GM08714 (cell line): ENCODE measurements at regions not wholly inside any gene's neighbourhood (a gene's known extent, or its start where the extent isn't known, plus 50 kb on each side); places are given as distances from the start of the nearest gene placed in this dataset.

Experiments used
- H3K4me3 ChIP-seq: fragments of 200-500 bp; sonication (Bioruptor generic); 2 replicates; pipeline ENCODE4 v1.5.1; 2014; ENCODE audit warnings: mild to moderate bottlenecking, low read length, inconsistent platforms
- ZNF274 ChIP-seq: IDR thresholded peaks from 2 replicates; pipeline ENCODE4 v1.6.1; 2012; ENCODE audit warnings: mild to moderate bottlenecking, low read depth, low read length

DNA sequence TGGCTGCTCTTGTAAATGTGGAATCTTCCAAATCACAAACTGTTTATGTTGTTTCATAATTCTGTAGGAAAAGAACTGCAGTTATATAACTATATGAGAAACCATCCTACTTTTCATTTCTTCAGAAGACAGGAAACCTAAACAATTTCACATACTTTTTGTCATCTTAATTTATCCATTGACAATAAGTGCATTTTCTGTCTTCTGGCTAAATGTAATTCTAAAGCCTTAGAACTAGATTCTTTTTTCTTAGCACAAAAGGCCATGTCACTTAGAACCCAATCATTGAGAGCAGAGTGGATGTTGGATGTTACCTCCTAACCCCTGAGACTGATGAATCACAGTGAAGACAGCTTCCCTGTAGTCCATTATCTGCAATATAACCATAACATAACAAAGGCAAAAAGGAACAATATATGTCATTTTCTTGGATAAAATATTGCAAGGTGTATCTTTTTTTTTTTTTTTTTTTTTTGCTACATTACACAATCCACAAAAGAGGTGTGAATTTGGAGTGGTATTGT, 410.2 kb upstream of the PRMT6 start:
- no peak for TF ChIP-seq ZNF274
- no peak overlapping the region for H3K4me3 ChIP-seq

DNA sequence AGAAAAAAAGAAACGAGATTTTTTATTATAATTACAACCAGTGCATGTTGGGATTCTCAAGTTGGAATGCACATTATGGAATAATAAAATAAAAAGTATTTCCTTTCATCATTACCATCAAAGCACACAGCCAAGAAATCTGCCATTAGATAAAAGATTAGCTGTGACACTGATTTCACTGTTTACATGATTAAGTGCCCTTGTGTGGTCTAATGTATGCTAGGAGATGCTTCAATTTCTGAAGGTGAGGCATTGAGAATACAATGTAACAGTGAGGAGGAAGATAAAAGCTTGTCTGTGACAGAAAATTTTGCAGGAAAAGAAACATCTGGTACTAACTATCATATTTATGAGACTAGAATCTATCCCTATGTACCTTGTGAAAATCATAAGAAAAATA, 409.7 kb upstream of the PRMT6 start:
- no peak for TF ChIP-seq ZNF274
- H3K4me3 ChIP-seq: no peak overlapping the region

DNA sequence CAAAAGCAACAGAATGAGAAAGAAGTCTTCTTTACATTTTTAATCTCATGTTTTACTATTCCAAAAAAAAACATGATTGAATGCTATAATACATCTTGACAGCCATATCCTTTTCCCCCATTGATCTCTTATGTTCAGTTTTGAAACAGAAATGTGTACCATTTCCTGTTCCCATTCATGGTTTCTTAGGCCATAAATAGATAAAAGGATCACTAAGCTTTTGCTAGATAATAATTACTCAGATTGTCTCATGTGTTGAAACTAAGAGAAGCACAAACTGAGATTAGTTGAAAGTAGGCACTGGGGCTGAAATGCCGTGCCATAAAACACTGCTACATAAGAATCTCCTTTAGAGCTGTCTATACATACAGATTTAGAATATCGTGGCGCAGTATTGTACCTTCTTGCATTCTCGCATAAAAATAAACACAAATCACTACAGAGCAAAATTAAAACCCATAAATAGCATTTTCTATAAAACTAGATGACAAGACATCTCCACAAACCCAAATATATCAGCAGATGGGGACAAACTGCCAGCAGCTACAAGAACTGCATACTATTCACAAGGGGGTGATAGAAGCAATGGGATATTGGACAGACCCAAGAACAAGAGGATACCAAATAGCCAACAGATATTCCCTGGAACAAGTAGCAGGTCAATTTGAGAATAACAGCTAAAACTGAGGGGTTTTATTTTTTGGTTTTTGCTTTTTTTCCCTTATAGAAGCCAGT, 405.3 kb upstream of the PRMT6 start:
- no peak for TF ChIP-seq ZNF274
- H3K4me3 ChIP-seq: no peak overlapping the region

DNA sequence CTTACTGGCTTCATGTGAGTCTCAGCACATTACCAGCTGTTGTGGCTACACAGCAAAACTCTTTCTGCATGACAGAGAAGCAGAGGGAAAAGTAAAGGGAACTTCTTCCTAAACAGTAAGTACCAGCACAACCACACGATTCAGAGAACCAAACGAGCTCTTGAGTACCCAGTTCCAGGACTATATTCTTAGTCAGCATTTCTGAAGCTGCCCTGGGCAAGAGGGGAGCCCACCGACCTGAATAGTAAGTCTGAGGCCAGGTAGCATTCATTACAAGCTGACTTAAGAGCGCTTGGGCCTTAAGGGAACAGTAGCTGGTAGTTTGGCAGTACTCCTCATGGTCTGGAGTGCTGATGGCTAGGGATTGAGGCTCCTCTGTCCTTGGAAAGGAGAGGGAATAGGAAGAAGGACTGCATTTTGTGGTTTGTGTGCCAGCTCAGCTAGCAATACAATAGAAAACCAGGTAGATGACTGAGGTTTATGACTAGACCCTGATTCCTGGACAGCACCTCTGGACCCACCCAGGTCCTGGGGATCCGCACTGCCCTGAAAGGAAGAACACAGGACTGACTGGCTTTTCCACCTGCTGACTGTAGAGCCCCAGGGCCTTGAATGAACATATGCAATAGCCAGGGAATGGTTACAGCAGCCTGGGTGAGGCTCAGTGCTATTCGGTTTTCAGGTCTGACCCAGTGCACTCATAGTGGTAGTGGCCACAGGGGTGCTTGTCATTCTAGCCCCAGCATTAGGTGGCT, 396.8 kb upstream of the PRMT6 start:
- no peak overlapping the region for H3K4me3 ChIP-seq
- TF ChIP-seq ZNF274: no peak

DNA sequence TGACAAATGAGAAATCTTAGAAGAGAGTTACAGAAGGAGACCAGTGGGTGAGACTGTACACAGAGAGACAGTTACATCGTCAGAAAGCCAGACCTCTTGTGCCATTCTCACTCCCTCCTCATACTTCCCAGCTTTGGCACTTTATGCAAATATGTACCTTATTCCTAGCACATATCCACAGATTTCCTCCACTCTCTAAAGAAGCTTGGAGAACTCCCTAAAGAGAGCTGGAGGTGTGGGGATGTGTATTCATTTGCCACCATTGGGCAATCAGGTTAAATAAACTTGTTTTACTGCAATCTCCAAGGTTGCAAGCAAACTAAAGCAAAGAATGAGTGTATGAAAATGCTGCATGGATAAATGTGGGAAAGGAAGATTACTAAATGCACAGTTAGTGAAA, 380.9 kb upstream of the PRMT6 start:
- no peak for TF ChIP-seq ZNF274
- H3K4me3 ChIP-seq: no peak overlapping the region

DNA sequence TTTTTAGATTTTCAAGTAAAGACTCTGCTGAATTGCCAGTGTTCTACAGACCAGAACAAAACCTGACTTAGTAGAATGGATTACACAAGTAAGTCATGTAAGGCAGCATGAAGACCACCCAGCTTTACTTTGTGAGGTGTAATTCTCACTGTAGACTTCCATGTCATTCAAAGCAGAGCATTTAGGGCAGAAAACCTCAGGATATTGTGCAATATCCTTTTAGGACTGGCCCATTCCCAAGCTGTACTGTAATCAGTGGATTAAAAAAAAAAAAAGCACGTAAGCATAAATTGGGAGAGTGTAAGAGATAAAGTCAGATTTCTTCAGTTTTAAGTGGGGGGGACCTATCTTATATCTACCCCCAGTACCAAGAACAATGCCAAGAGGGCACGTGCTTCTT, 380.5 kb upstream of the PRMT6 start:
- TF ChIP-seq ZNF274: no peak
- H3K4me3 ChIP-seq: no peak overlapping the region

DNA sequence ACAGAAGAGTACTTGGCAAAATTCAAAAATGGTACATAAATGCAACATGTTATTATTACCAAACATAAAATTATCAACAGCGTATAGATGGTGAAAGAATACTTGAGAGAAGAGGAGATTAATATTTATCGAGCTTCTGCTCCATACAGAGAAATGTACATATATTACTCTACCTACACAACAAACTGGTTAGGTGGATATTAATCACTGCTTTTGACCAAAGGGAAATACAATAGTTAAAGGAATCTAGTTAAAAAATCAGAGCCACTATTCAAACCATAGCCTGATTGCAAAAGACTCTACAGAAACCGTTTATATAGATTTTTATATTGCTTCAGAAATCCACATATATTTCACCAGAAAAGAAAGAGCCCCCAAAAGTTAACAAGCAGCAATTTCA, 379.3 kb upstream of the PRMT6 start:
- no peak for TF ChIP-seq ZNF274
- H3K4me3 ChIP-seq: no peak overlapping the region

DNA sequence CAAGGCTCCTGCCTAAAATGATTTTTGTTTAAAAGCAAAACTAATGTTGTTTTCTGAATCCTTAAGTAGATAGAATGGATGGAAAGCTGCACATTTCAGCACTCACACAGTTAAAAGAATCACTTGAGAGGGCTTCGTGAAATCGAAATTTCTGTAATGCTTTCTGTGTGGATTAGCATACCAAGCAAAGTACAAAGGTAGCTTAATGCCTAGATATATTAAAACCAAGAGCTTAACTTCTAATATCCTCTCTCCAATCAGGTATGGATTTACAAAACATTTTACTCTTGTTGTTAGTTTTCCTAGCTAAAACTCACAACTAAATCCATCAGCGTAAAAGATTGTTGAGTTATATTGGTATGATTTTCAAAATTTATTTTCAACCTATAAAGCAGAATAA, 378.8 kb upstream of the PRMT6 start:
- no peak overlapping the region for H3K4me3 ChIP-seq
- TF ChIP-seq ZNF274: no peak

DNA sequence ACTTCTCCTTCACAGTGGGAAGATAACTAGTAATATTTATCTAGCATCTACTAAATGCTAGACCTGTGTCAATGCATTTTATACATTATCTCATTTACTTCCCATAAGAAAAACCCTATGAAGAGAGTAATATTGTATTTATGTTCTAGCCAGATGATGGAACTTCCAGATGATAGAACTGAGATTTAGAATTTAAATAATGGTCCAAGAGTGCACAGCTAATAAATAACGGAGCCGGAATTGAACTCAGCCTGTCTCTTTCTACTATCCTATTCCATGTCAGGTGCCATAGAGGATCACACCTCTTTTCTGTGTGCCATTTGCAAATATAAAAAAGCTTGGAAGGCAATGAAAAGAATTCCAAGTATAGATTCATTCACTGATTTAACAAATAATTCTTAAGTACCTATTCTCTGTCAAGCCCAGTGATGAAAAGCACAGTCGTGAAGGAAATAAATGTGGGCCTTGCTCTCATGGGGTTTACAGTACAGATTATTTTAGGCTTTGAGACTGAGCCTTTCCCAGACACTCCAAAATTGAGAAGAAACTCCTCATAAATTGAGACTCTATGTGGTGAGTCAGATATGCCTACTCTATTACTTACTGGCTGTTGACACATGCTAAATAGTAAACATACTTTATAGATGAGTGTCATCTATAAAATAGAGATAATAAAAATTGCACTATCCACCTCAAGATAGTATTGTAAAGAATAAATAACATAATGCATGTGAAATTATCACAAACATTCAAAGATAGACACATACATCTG, 378.0 kb upstream of the PRMT6 start:
- TF ChIP-seq ZNF274: no peak
- H3K4me3 ChIP-seq: no peak overlapping the region

DNA sequence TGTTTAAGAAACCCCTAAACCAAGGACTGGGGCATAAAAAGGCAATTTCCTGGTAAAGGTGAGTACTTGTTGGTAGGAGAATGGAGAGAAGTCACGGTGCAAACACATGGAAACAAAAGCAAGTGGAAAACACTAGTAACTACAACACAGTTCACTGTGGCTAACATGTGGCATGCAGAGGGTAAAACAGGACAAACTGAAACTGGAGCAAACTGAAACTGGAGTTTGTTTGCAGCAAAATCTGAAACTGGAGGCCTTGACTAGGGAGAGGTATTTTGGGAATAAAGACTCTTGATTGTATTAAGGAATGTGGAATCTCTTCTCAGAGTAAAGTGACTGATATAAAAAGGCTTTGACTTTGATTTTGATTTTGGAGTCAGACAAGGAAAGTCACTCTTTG, 376.3 kb upstream of the PRMT6 start:
- H3K4me3 ChIP-seq: no peak overlapping the region
- no peak for TF ChIP-seq ZNF274

DNA sequence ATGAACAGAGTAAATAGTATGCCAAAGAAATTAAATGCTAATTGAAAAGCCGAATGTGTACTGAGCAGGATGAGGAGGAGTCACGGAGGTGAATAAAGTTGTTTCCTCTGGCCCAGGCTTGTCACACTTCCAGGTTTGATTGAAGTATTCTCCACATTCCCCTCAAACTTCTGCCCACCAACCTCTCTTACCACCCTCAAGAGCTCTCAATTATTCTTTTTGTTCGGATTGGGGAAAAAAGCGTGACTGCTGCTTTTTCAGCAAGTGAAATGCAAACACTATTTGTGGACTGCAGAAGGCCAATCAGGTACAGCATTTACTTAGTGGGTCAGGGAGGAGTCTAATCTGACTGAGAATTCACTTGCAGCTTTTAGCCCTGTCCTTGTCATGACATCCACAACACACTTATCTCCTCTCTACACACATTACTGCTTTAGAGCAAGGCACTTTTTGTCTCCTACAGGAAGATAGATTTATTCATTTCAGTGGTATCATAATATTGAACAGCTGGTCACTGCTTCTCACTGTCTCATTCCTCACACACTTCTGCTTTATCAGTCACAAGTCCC, 375.6 kb upstream of the PRMT6 start:
- H3K4me3 ChIP-seq: no peak overlapping the region

DNA sequence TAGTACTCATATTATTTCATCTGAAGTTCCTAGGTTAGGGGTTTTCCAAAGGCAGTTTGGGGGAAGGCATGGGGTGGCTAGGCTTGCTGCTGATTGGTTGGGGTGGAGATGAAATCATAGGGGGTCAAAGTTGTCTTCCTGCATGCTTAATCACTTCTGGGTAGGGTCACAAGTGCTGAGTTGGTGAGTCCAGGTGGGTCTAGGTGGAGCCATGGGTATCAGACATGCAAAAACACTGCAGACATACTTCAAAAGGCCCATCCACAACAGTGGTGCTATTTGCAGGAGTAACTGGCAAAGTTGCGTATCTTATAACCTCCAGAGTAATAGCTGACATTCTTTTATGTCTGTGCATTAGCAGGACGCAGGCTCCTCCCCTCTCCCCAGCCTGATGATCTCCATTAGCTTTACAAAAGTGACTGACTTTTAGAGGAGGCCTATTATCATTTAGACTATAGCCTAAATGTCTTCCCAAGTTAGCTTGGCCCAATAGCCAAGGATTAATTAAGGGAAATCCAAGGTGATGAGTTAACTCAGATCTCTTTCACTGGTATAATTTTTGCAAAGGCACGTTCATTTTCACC, 374.4 kb upstream of the PRMT6 start:
- no peak for TF ChIP-seq ZNF274
- H3K4me3 ChIP-seq: no peak overlapping the region

More for the DNA sequence above, 375.6 kb upstream of the PRMT6 start:
- no peak for TF ChIP-seq ZNF274

DNA sequence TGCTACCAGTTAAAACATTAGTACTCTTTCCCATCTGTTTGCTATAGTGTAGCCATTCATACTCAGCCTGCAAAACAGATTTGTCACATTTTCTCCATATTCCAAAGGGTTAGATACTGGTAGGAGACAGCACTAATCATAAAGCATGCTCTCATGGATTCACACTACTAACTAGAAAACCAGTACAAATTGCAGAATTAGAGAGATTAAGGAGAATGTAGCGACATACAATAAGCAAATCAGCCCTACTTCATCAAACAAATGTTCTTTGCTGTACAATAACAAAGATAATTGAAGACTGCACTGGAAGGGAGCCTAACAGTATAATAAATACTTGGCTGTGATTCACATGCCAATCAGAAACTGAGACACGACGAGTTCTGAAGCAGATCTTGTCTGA, 368.0 kb upstream of the PRMT6 start:
- TF ChIP-seq ZNF274: no peak
- H3K4me3 ChIP-seq: no peak overlapping the region

DNA sequence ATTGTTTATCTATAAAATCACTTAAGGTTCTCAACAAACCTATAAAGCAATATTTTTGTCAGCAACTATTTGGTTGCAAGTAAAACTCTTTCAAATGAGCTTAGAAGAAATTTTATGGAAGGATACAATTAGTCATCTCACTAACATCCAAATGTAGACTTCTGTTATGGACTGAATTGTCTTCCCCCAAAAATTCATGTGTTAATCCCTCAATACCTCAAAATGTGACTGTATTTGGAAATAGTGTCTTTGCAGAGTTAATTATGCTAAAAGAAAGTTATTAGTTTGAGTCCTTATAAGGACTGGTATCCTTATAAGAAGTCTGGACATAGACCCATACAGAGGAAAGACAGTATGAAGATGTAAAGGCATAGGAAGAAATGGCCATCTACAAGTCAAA, 357.8 kb upstream of the PRMT6 start:
- no peak for TF ChIP-seq ZNF274
- no peak overlapping the region for H3K4me3 ChIP-seq
